Left lung (tissue), 4 donors: ENCODE measurements at regions not wholly inside any gene's neighbourhood (a gene's known extent, or its start where the extent isn't known, plus 50 kb on each side); places are given as distances from the start of the nearest gene placed in this dataset.

Source experiments
- ATAC-seq: fragments of 200-7000 bp; cut with Tn5 transposase; one replicate; pipeline ENCODE4 v1.9.1; 2020; ENCODE audit warnings: moderate library complexity
- DNase-seq, 4 donors: peaks; one replicate each; pipeline ENCODE4 v3.0.0-alpha.2; 2013 to 2020
- H3K27ac ChIP-seq, 2 donors: fragments of 200-600 bp; sonication (generic) in 1 of 2; one replicate each; pipeline versions ENCODE4 v1.5.0 to v1.8.0; 2020 to 2021
- H3K27me3 ChIP-seq, 2 donors: fragments of 200-600 bp; sonication (generic) in 1 of 2; one replicate each; pipeline versions ENCODE4 v1.5.0 to v1.8.0; 2020 to 2021
- H3K36me3 ChIP-seq, 2 donors: fragments of 200-600 bp; sonication (generic) in 1 of 2; one replicate each; pipeline versions ENCODE4 v1.5.0 to v1.8.0; 2020 to 2021
- H3K4me1 ChIP-seq, 2 donors: fragments of 200-600 bp; one replicate each; pipeline ENCODE4 v1.8.0; 2021
- H3K4me3 ChIP-seq, 2 donors: fragments of 200-600 bp; sonication (generic) in 1 of 2; one replicate each; pipeline versions ENCODE4 v1.5.0 to v1.8.0; 2020 to 2021; ENCODE audit warnings: mild to moderate bottlenecking in 1 of 2
- H3K9me3 ChIP-seq, 2 donors: fragments of 200-600 bp; sonication (generic) in 1 of 2; one replicate each; pipeline versions ENCODE4 v1.5.0 to v1.8.0; 2020 to 2021
- CTCF ChIP-seq, 2 donors: fragments of 200-600 bp; sonication (generic) in 1 of 2; IDR thresholded peaks; one replicate each; pipeline versions ENCODE4 v1.5.0 to v1.8.0; 2021; ENCODE audit warnings: antibody characterized with exemption in 2 of 2
- intact Hi-C, 2 donors: fragments of 100-400 bp; cut with DNase I; formaldehyde crosslinking; loops; one replicate each; pipeline versions ENCODE4 v1.11.2 to v1.14.2; 2022
- donor health status: DM: no; HTN: yes; CAD: no.
- donor health status: DM: no; HTN: no; CAD: no.

GRCh38 chrX:43605351-43605750, 50.7 kb upstream of the MAOA start:
- intact Hi-C loops, result no loop called here
- DNase-seq, result no peak
- no peaks in the 10 kb centered on the region for H3K9me3 ChIP-seq

More at GRCh38 chrX:43605351-43605750, 50.7 kb upstream of the MAOA start:
- no peaks in the 10 kb centered on the region for H3K4me1 ChIP-seq
- H3K27me3 ChIP-seq, result no peaks in the 10 kb centered on the region
- ATAC-seq, result no peak
- H3K27ac ChIP-seq, result no peak overlapping the region
- no peak for TF ChIP-seq CTCF (IDR thresholded peaks at IDR 0.05)
- H3K4me3 ChIP-seq, result no peak overlapping the region
- no peaks in the 10 kb centered on the region for H3K36me3 ChIP-seq
